ENCODE measurements at regions not wholly inside any gene's neighbourhood (a gene's known extent, or its start where the extent isn't known, plus 50 kb on each side); places are given as distances from the start of the nearest gene placed in this dataset.

DNA sequence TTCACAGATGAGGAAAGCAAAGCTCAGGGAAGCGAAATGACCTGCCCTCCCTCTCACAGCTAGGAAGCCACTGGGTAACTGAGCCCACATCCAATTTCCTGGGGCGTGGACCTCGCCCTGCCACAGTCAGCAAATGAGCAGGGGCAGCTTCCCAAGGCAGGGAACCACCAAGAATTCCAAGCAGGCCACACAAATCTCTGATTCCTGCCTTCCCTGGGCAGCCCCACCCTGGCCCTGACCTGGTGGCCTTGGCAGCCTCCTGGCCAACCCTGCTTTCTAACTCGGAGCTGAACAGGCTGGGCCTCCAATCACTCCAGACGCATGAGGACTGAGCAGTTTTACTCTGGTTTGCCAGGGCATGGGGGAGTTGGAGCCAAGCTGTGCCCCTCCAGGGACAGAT lies 203.7 kb upstream of the TLE3 start:
- TF ChIP-seq, protein P1, sequence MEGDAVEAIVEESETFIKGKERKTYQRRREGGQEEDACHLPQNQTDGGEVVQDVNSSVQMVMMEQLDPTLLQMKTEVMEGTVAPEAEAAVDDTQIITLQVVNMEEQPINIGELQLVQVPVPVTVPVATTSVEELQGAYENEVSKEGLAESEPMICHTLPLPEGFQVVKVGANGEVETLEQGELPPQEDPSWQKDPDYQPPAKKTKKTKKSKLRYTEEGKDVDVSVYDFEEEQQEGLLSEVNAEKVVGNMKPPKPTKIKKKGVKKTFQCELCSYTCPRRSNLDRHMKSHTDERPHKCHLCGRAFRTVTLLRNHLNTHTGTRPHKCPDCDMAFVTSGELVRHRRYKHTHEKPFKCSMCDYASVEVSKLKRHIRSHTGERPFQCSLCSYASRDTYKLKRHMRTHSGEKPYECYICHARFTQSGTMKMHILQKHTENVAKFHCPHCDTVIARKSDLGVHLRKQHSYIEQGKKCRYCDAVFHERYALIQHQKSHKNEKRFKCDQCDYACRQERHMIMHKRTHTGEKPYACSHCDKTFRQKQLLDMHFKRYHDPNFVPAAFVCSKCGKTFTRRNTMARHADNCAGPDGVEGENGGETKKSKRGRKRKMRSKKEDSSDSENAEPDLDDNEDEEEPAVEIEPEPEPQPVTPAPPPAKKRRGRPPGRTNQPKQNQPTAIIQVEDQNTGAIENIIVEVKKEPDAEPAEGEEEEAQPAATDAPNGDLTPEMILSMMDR (IDR thresholded peaks at IDR 0.05; ENCODE audit: insufficient read depth, low read length): no peak
- no peak for TF ChIP-seq POLR2AphosphoS5 (IDR thresholded peaks at IDR 0.05; ENCODE audit: low read depth)
- no peak for TF ChIP-seq GABPA (IDR thresholded peaks at IDR 0.05; ENCODE audit: low read depth)
- no peak for TF ChIP-seq SPI1 (IDR thresholded peaks at IDR 0.05; ENCODE audit: borderline replicate concordance, low read depth)
- TF ChIP-seq, protein P2, sequence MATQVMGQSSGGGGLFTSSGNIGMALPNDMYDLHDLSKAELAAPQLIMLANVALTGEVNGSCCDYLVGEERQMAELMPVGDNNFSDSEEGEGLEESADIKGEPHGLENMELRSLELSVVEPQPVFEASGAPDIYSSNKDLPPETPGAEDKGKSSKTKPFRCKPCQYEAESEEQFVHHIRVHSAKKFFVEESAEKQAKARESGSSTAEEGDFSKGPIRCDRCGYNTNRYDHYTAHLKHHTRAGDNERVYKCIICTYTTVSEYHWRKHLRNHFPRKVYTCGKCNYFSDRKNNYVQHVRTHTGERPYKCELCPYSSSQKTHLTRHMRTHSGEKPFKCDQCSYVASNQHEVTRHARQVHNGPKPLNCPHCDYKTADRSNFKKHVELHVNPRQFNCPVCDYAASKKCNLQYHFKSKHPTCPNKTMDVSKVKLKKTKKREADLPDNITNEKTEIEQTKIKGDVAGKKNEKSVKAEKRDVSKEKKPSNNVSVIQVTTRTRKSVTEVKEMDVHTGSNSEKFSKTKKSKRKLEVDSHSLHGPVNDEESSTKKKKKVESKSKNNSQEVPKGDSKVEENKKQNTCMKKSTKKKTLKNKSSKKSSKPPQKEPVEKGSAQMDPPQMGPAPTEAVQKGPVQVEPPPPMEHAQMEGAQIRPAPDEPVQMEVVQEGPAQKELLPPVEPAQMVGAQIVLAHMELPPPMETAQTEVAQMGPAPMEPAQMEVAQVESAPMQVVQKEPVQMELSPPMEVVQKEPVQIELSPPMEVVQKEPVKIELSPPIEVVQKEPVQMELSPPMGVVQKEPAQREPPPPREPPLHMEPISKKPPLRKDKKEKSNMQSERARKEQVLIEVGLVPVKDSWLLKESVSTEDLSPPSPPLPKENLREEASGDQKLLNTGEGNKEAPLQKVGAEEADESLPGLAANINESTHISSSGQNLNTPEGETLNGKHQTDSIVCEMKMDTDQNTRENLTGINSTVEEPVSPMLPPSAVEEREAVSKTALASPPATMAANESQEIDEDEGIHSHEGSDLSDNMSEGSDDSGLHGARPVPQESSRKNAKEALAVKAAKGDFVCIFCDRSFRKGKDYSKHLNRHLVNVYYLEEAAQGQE (IDR thresholded peaks at IDR 0.05; ENCODE audit: insufficient replicate concordance, low read depth): no peak
